Peyer's patch (tissue), 4 donors: ENCODE measurements at regions not wholly inside any gene's neighbourhood (a gene's known extent, or its start where the extent isn't known, plus 50 kb on each side); places are given as distances from the start of the nearest gene placed in this dataset.

Source experiments
- POLR2A ChIP-seq, 2 donors: fragments of 450-650 bp; IDR thresholded peaks; one replicate each; pipeline ENCODE4 v1.5.1; 2017; ENCODE audit warnings: antibody characterized with exemption in 2 of 2, mild to moderate bottlenecking in 2 of 2, moderate library complexity in 2 of 2
- TF ChIP-seq, protein P1 (sequence below), 6 experiments: fragments of 450-650 bp in 4 of 6; fragments of 200-600 bp in 2 of 6; sonication (generic) in 1 of 6; IDR thresholded peaks; one replicate each; pipeline ENCODE4 v1.5.1; 2017 to 2019; ENCODE audit warnings: antibody characterized with exemption in 6 of 6, mild to moderate bottlenecking in 3 of 6, moderate library complexity in 1 of 6

DNA sequence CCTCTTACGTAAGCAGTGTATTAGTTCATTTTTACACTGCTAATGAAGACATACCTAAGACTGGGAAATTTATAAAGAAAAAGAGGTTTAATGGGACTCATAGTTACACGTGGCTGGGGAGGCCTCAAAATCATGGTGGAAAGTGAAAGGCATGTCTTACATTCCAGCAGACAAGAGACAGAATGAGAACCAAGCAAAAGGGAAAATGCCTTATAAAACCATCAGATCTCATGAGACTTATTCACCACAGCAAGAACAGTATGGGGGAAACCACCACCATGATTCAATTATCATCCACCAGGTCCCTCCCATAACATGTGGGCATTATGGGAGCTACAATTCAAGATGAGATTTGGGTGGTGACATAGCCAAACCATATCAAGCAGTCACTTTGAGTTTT is 126.3 kb upstream of the CXCL12 start:
- TF ChIP-seq, protein P1, sequence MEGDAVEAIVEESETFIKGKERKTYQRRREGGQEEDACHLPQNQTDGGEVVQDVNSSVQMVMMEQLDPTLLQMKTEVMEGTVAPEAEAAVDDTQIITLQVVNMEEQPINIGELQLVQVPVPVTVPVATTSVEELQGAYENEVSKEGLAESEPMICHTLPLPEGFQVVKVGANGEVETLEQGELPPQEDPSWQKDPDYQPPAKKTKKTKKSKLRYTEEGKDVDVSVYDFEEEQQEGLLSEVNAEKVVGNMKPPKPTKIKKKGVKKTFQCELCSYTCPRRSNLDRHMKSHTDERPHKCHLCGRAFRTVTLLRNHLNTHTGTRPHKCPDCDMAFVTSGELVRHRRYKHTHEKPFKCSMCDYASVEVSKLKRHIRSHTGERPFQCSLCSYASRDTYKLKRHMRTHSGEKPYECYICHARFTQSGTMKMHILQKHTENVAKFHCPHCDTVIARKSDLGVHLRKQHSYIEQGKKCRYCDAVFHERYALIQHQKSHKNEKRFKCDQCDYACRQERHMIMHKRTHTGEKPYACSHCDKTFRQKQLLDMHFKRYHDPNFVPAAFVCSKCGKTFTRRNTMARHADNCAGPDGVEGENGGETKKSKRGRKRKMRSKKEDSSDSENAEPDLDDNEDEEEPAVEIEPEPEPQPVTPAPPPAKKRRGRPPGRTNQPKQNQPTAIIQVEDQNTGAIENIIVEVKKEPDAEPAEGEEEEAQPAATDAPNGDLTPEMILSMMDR (IDR thresholded peaks at IDR 0.05), result no peak
- TF ChIP-seq POLR2A (IDR thresholded peaks at IDR 0.05), result no peak
